K562 (cell line): ENCODE measurements at regions not wholly inside any gene's neighbourhood (a gene's known extent, or its start where the extent isn't known, plus 50 kb on each side); places are given as distances from the start of the nearest gene placed in this dataset.

Experiments used
- ATAC-seq: fragments of 200-7000 bp; cut with Tn5 transposase; 3 replicates; pipeline ENCODE4 v1.9.1; 2020; ENCODE audit warnings: moderate library complexity
- BruUV-seq: library from RNA; stranded (reverse); fragments of 400-500 nt; replicated peaks from 2 replicates; lab custom pipeline; 2021; lab: Mats Ljungman, UMichigan
- CTCF ChIA-PET: fragments of 300-600 bp; formaldehyde crosslinking; extraction: SDS; loops from one replicate; lab custom pipeline; 2021; ENCODE audit warnings: low intra/inter-chr PET ratio; lab: Yijun Ruan, JAX
- POLR2A ChIA-PET: fragments of 300-600, 350-650 bp; sonication (Branson Sonifier 250); formaldehyde crosslinking; extraction: SDS; loops from one replicate; lab custom pipeline; 2021; ENCODE audit warnings: antibody characterized with exemption, inconsistent platforms; lab: Yijun Ruan, JAX
- DNase-seq, 4 experiments: peaks; one replicate each; pipeline versions ENCODE4 v3.0.0 to v3.0.0-alpha.2; 2011 to 2018; ENCODE audit warnings: low spot score in 3 of 4, mixed read lengths in 3 of 4; ENCODE audit errors: extremely low read depth in 1 of 4
- FAIRE-seq: peaks from 2 replicates; lab custom pipeline; 2011; peaks lifted over from hg19 to GRCh38; lab: Jason Lieb, UNC
- H2AFZ ChIP-seq: 2 replicates; pipeline ENCODE4 v1.6.0; 2011; ENCODE audit warnings: low read depth, low read length, control low read depth, inconsistent platforms
- H3K27ac ChIP-seq: fragments of 200-600 bp; 3 replicates; pipeline ENCODE4 v1.8.0; 2011; ENCODE audit warnings: low read depth, mild to moderate bottlenecking, control low read depth, inconsistent platforms, low read length, moderate library complexity, mixed read lengths; ENCODE audit errors: extremely low read depth
- H3K27me3 ChIP-seq, 2 experiments: fragments of 300-600 bp in 1 of 2; 2 replicates in 1 of 2; 3 replicates in 1 of 2; pipeline versions ENCODE4 v1.6.0 to v1.8.0; 2011; ENCODE audit warnings: inconsistent platforms in 2 of 2, low read length in 2 of 2, mild to moderate bottlenecking in 1 of 2, mixed read lengths in 1 of 2, moderate library complexity in 1 of 2; ENCODE audit not compliant: control insufficient read depth in 2 of 2, insufficient read depth in 2 of 2
- H3K36me3 ChIP-seq: fragments of 300-600 bp; 3 replicates; pipeline ENCODE4 v1.8.0; 2011; ENCODE audit warnings: mild to moderate bottlenecking, low read length, inconsistent platforms; ENCODE audit not compliant: control insufficient read depth, insufficient read depth
- H3K4me1 ChIP-seq, 2 experiments: fragments of 200-600 bp in 1 of 2; replicated peaks in 1 of 2; 2 replicates in 1 of 2; 3 replicates in 1 of 2; pipeline versions ENCODE4 v1.5.1 to v1.8.0; 2011; ENCODE audit warnings: inconsistent platforms in 2 of 2, low read length in 2 of 2, mild to moderate bottlenecking in 1 of 2, mixed read lengths in 1 of 2, moderate library complexity in 1 of 2; ENCODE audit not compliant: control insufficient read depth in 2 of 2, insufficient read depth in 2 of 2
- H3K4me2 ChIP-seq: 2 replicates; pipeline ENCODE4 v1.6.1; 2011; ENCODE audit warnings: low read length, control low read depth, inconsistent platforms, mixed read lengths; ENCODE audit not compliant: insufficient read depth
- H3K4me3 ChIP-seq: fragments of 200-600 bp; sonication (generic), shearing (Covaris generic); 2 replicates; pipeline ENCODE4 v1.5.1; 2016; ENCODE audit warnings: control low read depth, inconsistent platforms
- H3K79me2 ChIP-seq: fragments of 200-600 bp; 3 replicates; pipeline ENCODE4 v1.8.0; 2011; ENCODE audit warnings: low read length, inconsistent platforms; ENCODE audit not compliant: control insufficient read depth, insufficient read depth
- H3K9ac ChIP-seq, 2 experiments: 2 replicates each; pipeline versions ENCODE4 v1.6.0 to v1.6.1; 2011; ENCODE audit warnings: low read depth in 2 of 2, low read length in 2 of 2, control low read depth in 1 of 2, inconsistent platforms in 1 of 2, mild to moderate bottlenecking in 1 of 2, mixed read lengths in 1 of 2; ENCODE audit not compliant: insufficient read depth in 1 of 2
- H3K9me1 ChIP-seq: one replicate; pipeline ENCODE4 v1.6.0; 2011; ENCODE audit warnings: inconsistent platforms, mild to moderate bottlenecking, low read length, moderate library complexity; ENCODE audit not compliant: control insufficient read depth, insufficient read depth
- H3K9me3 ChIP-seq: replicated peaks from 2 replicates; pipeline ENCODE4 v1.5.1; 2011; ENCODE audit warnings: low read depth, low read length, inconsistent platforms; ENCODE audit not compliant: control insufficient read depth, insufficient read depth
- H4K20me1 ChIP-seq: replicated peaks from 2 replicates; pipeline ENCODE4 v1.6.1; 2011; ENCODE audit warnings: low read length, inconsistent platforms, mixed read lengths; ENCODE audit not compliant: control insufficient read depth, insufficient read depth
- HIVEP1 ChIP-seq: fragments of 250-450 bp; sonication (Bioruptor Pico); IDR thresholded peaks from 2 replicates; pipeline ENCODE4 v1.4.0; 2020; ENCODE audit warnings: mild to moderate bottlenecking
- JUNB ChIP-seq: fragments of 450-650 bp; formaldehyde crosslinking; conservative IDR thresholded peaks from 2 replicates; pipeline ENCODE4 v1.4.0; 2020; ENCODE audit warnings: mild to moderate bottlenecking
- SMARCA4 ChIP-seq: fragments of 450-650 bp; IDR thresholded peaks from 2 replicates; pipeline ENCODE4 v1.6.1; 2016
- TGIF2 ChIP-seq: sonication (generic); formaldehyde crosslinking; IDR thresholded peaks from 2 replicates; pipeline ENCODE4 v1.8.1; 2022; ENCODE audit warnings: mild to moderate bottlenecking, missing genetic modification reagents, moderate library complexity
- ZNF395 ChIP-seq: fragments of 200-800 bp; sonication (Bioruptor generic); IDR thresholded peaks from 2 replicates; pipeline ENCODE4 v1.6.1; 2017; ENCODE audit warnings: missing genetic modification characterization, missing compliant biosample characterization
- WGBS: fragments of 100-300 bp; shearing (Covaris generic); methylation state at CpG from one replicate; pipeline ENCODE4 v1.1.6; 2016; ENCODE audit warnings: low coverage, mixed read lengths; ENCODE audit not compliant: insufficient coverage; ENCODE audit errors: missing lambda C conversion rate; 5-methylcytosine and 5-hydroxymethylcytosine counted together
- in situ Hi-C: fragments of 300-500 bp; cut with MboI; formaldehyde crosslinking; loops from 4 replicates; pipeline ENCODE4 v1.15.0; 2018; ENCODE audit warnings: inconsistent platforms, mixed read lengths
- intact Hi-C: fragments of 100-400 bp; cut with micrococcal nuclease; formaldehyde crosslinking; loops from 2 replicates; pipeline ENCODE4 v1.14.2; 2022

GRCh38 chr7:130875-131780, 61.2 kb upstream of the FAM20C start:
- WGBS: 6% methylated on average over 19 of the region's 19 CpGs
- Histone ChIP-seq H4K20me1 (peaks cover 7% of the 10 kb centered on the region), H3K4me2 (no peak overlapping the region), H3K4me3 (no peak overlapping the region), H3K36me3 (no peaks in the 10 kb centered on the region), H3K9me3 (no peaks in the 10 kb centered on the region), H2AFZ (no peak overlapping the region), H3K9ac (peak overlapping the region in 1 of 2 experiments; percentile 48; a peak in 1 of 4 replicates), H3K4me1 (peaks cover 0 to 5% of the 10 kb centered on the region in 2 experiments; a peak in 1 of 5 replicates), H3K79me2 (no peaks in the 10 kb centered on the region), H3K27me3 (peaks cover 36 to 65% of the 10 kb centered on the region in 2 experiments), H3K27ac (no peak overlapping the region), H3K9me1 (peaks cover 5% of the 10 kb centered on the region)
- POLR2A ChIA-PET: interaction anchor here (0.6 to 1.6 kb wide), 3 partner anchors 10 to 453 kb away, joined by 3 to 4 read pairs (median 3); no protein-coding TSS in a partner anchor
- CTCF ChIA-PET: no interaction called here
- FAIRE-seq (no peak), DNase-seq (no peak), ATAC-seq (no peak)
- no peak for TF ChIP-seq TGIF2 (CRISPR knock-in tag)
- TF ChIP-seq ZNF395 (CRISPR knock-in tag): no peak
- no peak for TF ChIP-seq JUNB (CRISPR knock-in tag)
- TF ChIP-seq SMARCA4: no peak
- TF ChIP-seq HIVEP1 (CRISPR knock-in tag): no peak
- intact Hi-C loops: no loop called here
- BruUV-seq: no TSS peak
- in situ Hi-C loops: no loop called here
